Ovary (tissue), 3 donors: ENCODE measurements at regions not wholly inside any gene's neighbourhood (a gene's known extent, or its start where the extent isn't known, plus 50 kb on each side); places are given as distances from the start of the nearest gene placed in this dataset.

Experiments
- CTCF ChIP-seq, 3 donors: fragments of 450-650 bp in 2 of 3; fragments of 200-600 bp in 1 of 3; IDR thresholded peaks; one replicate each; pipeline versions ENCODE4 v1.5.1 to v1.8.0; 2016 to 2022; ENCODE audit warnings: antibody characterized with exemption in 3 of 3, mild to moderate bottlenecking in 1 of 3
- EP300 ChIP-seq: sonication (generic); formaldehyde crosslinking; IDR thresholded peaks from one replicate; pipeline ENCODE4 v1.6.1; 2017; ENCODE audit warnings: antibody characterized with exemption
- POLR2A ChIP-seq: fragments of 450-650 bp; IDR thresholded peaks from one replicate; pipeline ENCODE4 v1.6.1; 2017; ENCODE audit warnings: antibody characterized with exemption, mild to moderate bottlenecking, moderate library complexity
- donor health status: DM: no; HTN: no; CAD: no.

GRCh38 chr2:225725726-225726125 is 326.2 kb downstream of the NYAP2 start:
- TF ChIP-seq CTCF (IDR thresholded peaks at IDR 0.05) (no peak), POLR2A (no peak), EP300 (no peak)
